IPS DF 4.7 (cell line): ENCODE measurements at regions not wholly inside any gene's neighbourhood (a gene's known extent, or its start where the extent isn't known, plus 50 kb on each side); places are given as distances from the start of the nearest gene placed in this dataset.

Source experiments
- DNase-seq: peaks from one replicate; pipeline ENCODE4 v3.0.0-alpha.2; 2013; ENCODE audit warnings: low spot score; ENCODE audit errors: extremely low read depth

DNA sequence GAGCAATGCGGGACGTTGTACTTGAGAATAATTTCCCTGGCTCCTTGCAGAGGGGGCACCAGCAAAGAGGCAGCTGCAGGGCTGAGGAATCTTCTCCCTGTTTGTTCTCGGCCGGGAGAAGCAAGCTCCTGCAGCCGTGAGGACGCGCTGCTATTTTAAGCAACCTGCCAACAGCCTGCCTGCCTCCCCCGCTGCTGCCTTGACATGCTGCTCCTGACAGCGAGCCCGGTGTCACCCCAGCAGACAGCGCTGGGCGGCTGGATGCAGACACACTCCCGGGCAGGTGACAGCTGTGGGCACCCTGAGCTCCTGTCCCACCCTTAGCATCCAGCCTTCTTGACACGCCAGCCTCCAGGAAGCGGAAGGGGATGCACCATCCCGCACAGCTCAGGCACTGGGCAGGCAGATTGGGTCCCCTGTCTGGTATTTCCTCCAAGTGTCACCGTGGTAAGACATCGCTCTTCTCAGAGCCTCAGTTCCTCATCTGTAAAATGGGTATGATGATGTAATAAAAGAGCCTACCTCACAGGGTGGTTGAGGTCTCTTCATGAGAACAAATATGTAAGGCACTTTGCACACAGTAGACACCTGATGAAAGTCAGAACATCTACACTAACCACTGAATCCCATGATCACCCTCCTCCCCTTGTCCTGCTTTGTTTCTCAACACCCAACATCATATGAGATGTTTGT is 530.6 kb downstream of the MN1 start:
- no peak for DNase-seq

DNA sequence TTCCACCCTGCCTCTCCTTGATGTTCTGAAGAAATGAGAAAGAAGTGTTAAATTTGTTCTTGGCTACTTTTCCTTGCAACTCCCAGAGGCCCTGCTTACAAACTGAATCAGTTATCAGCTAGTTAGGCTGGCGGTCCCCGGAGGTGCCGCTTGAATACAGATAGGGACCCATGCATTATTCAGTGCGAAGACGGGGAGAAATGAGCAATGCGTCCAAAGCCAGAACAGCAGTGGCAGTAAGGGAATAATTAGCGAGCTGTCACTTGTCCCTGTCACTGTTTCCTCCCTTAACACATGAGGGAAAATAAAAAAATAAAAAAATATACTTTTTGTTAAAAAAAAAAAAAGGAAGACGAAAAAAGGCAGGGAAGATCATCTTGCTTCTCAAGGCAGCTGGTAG is 528.1 kb downstream of the MN1 start:
- no peak for DNase-seq

DNA sequence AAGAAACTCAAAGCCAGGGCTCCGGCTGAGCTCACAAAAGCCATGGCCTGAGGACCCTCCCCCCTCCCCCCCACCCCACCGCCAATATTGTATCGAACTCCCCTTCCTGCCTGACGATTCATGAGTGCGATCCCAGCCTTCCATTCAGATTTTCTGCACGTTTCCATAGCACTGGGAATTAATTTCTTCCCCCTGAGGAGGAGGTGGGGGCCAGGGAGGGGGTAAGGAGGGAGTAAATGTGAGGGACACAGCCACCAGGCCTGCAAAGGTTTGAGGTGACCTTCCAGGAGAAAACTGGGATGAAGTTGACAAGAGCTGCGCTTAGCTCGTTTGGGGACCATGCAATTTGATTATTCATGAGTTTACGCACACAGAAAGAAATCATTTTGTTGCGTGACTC is 527.7 kb downstream of the MN1 start:
- no peak for DNase-seq

DNA sequence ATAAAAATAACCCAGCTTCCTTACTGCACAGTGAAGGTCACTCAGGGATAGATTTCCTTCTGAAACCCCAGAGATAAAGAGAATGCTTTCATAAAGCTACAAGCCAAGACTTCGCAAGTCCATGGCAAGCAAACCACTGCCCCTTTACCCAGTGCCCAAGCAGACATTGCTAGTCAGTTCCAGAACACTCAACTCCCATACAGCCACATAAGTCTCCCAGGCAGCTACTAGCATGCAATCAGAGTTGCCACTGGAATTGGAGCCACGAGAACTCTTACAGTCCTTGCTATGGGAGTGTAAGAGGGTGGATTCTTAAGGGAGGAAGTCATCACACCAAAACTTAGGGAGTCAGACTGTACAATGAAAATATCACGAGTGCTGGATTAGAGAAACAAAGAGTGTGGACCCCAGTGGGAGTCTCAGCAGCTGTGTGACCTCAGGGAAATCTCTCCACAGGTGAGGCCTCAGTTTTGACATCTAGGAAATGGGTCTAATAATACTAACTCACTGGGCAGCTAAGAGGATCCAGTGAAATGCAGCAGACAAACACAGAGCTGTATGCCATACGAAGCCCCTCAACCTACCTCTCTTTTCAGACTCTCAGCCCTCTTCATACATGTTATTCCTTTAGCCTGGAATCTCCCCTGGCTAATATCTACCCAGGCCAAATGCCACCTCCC is 526.6 kb downstream of the MN1 start:
- DNase-seq = no peak

DNA sequence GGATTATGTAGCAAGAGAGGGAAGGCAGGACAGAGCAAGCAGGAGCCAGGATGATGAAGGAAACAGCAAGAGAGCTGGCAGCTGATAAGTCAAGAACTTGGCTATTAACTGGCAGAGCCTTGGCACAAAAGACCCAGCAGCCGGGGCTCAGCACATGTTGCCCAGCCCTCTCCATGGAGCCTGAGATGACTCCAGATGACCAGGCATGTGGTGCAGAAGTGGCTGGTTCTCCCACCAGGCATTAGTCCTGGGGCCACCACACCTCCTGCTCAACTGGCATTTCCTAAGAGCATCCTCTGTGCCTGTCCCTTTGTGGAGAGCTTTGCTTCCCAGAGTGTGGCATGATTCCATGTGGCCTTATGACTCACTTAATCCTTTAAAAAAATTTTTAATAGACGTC is 522.6 kb downstream of the MN1 start:
- no peak for DNase-seq

DNA sequence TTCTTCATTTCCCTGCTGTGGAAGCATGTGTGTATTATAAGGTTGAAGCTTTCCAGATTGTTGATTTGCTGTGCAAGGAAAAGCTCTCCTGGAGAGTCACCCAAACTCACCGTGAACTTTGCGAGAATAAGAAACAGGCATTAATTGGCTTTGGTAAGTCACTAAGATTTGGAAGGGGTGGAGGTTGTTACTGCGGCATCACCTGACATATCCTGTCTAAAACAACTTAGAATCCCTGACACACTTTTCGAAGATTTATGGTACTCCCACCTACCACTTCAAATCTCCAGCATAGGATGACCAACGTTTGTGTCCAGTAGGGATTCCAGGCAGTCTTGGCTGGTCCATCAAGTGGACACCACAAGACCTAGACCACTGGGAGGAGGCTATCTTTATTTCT is 518.3 kb downstream of the MN1 start:
- no peak for DNase-seq

DNA sequence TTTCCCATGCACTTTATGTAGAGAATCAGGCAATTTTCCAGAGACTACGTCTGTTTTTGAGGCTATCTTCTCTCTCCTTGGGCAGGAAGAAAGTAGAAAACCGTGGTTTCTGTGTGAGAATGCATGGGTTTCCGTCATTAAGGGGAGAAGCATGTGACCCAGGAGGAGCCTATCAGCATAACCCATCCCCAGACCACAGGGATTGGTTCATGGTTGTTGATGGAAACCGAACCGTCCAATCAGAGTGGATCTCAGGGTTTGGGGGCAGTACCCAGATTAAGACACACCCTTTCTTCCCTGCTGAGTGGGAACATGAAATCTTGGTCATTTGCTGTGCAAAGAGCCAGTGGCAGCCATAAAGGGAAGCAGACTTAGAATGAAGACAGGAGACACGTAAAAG is 517.8 kb downstream of the MN1 start:
- DNase-seq = no peak

DNA sequence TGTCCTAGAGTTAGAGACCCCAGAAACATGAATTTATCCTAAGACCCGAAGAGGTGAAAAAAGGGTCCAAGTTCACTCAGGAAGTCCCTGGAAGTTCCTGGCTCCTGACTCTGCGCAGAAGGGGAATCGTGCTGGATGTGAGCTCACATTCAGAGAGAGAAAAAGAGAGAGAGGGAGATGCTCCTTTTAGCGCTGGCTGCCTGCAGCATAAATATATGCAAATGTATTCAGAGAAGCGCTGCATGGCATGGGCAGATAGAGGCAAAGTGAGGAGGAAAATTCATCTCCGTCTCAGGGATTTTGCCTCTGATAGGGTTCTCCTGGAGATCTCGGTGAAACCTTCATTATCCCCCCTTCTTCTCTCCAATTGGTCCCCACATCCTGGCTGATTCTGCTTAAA is 517.2 kb downstream of the MN1 start:
- no peak for DNase-seq

DNA sequence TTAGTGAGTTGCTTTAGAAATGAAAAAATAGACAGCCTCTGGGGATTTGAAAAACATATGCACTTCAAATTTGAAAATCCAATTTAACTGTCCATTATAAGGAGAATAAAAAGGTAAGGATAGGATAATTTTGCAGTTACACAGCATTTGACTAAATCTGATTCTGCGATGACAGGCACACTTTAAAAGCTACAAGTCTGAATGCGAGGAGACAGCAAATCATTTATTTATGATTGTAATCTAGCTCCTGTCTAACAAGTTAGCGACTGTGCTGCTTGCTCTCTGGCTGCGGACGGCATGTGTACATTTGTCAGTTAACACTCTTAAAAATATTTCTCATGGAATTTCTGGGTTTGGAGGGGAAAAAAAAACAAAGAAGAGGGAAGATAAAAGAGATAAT is 514.8 kb downstream of the MN1 start:
- no peak for DNase-seq

DNA sequence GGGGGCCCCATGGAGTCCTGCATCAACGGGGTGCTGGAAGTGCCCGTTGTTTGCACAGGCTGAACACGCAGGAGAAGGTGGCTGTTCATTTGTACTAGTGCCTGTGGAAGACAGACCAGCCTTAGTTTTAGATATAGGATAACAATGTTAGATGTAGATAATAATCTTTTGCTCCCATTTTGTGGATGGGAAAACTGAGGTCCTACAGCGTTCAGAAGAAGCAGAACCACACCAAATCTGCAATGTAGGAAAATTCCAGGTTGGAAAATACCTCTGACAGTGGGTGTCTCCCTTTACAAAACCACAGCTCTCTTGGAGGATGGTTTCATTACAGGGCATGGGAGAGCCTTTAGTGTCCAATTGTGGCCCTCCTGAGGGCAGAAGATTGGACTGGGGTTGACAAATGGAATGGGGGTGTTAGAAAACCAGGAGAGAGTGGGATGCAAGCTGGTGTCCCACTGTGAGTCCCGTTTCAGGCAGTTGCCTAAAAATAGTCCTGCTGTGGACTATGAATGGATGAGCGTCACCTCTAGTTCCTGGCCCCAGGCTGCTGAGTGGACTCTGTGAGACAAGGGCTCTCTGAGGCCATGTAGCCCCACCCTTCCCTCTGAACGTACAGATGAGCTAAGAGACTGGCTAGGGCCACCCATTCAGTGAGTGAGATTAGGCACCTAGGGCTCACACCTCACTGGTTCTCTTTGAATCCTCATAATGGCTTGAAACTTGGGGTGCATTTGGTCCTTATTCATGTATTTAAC is 508.8 kb downstream of the MN1 start:
- no peak for DNase-seq

DNA sequence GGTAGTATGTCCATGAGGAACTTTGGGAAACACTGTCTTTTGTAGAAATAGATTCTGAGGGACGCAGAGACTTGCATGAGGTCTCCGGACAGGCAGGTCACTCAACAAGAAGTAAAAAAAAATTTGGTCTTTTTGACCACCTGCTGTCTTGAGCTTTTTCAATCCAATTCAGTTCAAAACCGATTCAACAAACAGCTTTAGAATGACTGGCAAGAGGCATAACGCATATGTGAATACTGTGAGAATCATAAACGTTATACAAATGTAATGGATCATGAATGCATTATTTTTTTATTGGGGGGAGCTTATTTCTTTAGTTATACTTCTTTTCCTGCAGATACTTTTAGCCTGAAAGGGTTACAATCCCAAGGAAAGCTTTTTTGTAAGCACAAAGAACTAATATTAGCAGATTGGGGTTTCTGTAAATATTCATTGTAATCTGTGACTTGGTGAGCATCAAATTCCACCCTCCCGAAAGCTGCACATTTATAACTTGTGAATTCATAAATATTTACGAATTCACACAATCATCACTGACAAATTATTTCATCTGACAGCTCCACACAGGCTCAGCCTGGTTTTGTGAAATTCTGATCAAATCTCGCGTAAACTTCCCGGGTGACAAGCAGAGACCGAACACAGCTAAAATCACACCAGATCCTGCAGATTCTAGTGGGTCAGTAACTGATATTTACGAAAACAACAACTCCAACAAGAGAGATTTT is 507.7 kb downstream of the MN1 start:
- DNase-seq = no peak

DNA sequence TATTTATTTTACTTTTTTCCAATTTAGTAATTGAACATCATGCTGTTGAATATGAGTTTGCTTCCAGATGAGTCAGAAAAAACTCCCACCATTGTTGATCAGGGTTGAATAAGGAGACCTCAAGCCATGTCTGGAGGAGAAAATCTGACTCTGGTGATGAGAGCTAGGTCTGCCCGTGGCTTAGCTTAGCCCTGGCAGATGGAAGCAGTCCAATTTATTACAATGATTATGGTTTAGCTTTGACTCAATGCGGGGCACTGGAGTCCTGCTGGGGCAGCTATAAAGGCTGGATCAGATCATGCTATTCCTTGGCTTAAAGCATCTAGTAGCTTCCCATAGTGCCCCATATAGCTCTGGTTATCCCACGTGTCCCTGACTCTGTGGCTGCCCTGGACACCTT is 506.5 kb downstream of the MN1 start:
- DNase-seq = no peak

DNA sequence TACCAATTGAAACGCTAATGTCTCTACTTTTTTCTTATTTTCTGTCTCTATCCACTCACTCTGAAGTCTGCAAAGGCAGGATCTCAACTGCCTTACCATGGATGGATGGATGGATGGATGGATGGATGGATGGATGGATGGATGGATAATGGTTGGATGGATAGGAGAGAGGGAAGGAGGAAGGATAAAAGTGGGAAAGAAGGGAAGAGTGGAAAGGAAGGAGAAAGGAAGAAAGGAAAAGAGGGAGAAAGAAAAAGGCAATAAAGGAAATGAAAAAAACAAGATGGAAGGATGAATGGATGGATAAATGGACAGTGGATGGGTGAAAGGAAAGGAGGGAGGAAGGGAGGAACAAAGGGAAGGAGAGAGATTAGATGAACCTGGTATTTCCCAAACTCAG is 506.0 kb downstream of the MN1 start:
- no peak for DNase-seq

DNA sequence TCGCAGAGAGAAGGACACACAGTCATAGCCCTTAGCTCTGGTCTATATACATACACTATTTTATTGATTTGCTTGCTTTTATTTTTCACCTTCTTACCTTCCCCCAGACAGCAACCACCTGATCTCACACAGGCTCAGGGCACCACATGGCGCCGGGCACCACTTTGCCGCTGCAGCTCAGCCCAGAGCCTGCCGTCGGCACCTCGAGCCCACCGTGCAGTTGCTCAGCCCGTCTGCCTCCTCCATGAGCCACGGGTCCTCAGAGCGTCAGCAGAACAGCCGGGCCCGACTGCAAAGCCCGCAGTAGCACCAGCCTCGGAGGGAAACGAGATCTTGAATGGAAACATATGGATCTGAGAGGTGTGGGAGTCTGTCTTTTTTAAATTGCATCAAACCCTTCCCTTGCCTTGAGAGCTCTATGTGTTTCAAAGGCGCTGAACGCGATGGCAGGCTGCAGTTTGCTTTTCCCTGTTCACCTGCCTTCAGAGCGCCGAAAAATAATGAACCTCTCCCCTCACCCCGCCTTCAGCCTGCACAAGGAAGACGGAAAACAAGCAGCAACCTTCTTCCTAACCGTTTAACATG is 505.4 kb downstream of the MN1 start:
- no peak for DNase-seq

DNA sequence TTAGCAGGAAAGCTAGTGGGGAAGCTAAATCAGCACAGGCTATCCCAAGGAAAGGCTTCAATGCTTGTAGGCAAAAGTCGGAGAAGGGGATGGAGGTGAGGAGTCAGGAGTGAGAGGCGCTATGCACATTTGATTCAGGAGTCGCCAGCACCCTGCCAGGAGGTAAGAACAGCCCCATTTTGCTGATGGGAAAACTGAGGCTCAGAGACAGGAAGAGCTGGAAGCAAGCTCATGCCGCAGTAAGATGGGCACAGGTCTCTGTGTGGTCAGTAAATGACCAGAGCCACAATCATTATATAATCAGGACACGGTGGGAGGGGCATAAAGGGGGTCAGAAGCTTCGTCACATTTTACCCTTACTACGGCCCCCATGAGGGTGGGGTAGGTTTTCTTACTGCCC is 504.4 kb downstream of the MN1 start:
- no peak for DNase-seq

DNA sequence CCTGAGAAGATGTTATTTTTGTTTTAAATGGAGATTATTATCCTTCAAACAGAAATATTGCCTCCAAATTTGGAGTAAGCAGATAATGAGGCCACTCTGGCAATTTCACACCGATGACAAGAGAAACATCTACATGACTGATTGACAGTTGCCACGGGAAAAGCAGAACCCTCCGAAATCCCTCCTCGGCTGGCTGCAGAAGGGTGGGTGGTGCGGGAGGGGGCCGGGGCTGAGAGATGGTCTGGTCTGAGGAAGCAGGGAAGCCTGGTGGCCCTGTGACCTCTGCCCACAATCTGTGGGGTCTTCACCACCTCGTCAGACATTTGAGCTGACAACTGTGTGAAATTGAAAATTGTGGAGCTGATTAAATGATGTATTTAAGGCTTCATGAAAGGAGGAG is 503.2 kb downstream of the MN1 start:
- DNase-seq = no peak

DNA sequence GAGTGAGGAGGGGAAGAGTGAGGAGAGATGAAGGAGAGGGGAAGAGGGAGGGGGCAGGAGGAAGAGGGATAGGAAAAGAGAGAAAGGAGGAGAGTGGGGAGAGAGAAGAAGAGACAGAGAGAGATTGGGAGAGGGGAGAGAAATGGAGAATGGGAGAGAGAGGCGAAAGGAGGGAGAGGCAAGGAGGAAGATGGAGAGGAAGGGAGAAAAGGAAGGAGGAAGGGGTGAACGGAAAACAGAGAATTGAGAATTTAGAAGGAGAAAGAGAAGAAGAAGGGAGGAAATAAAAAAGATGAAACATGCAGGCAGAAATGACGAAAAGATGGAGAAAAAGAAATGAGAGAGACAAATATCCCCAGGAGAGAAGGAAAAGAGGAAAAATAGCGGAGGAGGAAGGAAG is 502.8 kb downstream of the MN1 start:
- no peak for DNase-seq

DNA sequence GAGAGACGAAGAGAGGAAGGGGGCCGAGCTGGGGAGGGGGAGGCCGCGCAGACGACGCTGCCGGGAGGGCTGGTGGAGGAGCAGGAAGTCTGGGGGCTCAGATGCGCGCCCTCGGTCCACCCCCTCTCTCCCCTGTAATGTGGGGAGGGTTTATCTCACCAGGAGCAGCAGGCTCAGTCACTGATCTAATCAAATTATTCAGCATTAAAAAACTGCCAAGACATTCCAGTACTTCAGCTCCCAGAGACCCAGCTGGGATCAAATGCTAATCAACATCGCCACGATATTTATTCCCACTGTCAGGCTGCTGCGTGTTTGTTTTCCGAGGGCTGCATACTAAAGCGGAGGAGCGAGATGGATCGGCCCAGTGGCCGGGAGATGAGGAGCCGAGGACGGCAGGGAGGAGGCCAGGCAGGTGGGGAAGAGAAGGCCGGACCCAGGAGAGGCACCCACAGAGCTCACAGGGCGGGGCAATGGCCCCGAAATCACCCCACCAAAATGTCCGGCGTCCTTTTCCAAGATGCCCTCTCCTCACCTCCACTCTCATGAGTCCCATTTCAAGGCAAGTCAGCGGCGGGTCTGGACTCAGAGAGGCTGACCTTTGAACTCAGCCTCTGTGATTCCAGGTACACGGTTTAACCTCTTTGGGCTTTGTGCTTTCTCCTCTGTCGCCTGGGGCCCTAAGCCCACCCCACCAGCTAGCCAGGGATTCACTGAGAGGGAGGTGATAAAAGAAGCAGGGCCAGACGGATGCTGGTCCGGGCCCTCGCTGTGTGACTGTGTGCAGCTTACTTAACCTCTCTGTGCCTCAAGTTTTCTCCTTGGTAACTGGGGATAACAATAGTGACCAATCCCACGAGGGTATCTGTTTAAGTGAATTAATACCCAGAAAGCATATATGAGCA is 502.1 kb downstream of the MN1 start:
- DNase-seq = no peak

DNA sequence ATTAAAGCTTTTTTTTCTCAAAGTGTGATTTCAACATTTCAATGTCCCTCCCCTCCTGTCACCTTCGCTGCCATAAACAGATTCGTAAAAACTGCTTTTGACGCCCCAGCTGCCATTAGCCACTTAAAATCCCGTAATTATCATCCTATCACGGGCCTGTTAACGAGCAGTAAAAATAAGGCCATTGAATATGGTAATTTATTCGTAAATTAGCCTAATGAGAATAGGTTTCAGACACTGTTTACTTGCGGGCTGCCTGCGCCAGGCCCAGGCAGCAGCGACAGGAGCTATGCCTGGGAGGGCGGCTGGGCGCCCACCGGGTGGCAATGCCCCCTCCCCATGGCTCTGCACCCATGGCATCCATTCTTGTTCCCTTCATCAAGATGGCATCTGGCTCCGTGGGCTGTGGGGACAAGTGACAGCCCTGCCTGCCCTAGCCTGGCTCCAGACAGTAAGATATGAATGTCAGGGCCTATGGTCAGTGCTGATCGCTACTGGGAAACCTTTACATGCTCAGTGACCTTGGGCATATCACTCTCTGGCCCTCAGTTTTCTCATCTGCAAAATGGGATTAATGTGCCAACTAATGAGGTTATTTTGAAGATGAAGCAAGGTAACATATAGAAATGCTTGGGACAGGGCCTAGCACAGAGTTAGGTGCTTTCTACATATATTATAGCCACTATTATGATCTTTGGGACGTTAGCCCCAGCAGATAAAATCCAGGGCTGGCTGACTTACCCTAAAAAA is 500.8 kb downstream of the MN1 start:
- no peak for DNase-seq

DNA sequence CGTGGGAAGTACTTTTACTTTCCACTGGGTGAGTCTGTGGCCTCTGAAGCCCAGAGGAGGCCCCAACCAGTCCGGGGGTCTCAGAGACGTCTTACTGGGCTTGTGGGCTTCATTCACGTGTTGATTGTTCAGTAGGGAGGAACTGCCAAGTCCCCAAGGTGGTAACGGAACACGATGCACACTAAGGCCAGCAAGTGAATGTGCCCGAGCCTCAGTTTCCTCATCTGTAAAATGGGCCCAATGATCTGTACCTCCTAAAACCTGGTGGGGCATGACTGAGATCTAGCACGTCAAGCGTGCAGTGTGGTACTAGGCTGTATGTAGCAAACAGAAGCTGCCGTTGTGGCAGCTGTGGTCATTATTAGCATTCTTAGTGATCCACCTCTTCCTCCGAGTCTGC is 499.1 kb downstream of the MN1 start:
- DNase-seq = no peak
